PC-3 (cell line): ENCODE measurements at regions not wholly inside any gene's neighbourhood (a gene's known extent, or its start where the extent isn't known, plus 50 kb on each side); places are given as distances from the start of the nearest gene placed in this dataset.

Source experiments
- ATAC-seq: fragments of 200-7000 bp; cut with Tn5 transposase; 2 replicates; pipeline ENCODE4 v1.9.1; 2020; ENCODE audit warnings: mild to moderate bottlenecking, moderate library complexity
- BruUV-seq: library from RNA; stranded (reverse); fragments of 400-500 nt; replicated peaks from 2 replicates; lab custom pipeline; 2021; lab: Mats Ljungman, UMichigan
- CTCF ChIA-PET: fragments of 300-600 bp; sonication (Branson Sonifier 250); formaldehyde crosslinking; loops from one replicate; lab custom pipeline; 2022; ENCODE audit warnings: antibody characterized with exemption; lab: Charles Lee
- POLR2A ChIA-PET: fragments of 300-600 bp; sonication (Branson Sonifier 250); formaldehyde crosslinking; loops from one replicate; lab custom pipeline; 2022; ENCODE audit warnings: antibody characterized with exemption; ENCODE audit not compliant: unreplicated experiment; lab: Charles Lee
- DNase-seq: peaks from one replicate; pipeline ENCODE4 v3.0.0-alpha.2; 2015
- H2AFZ ChIP-seq: fragments of 300-600 bp; sonication (generic); 2 replicates; pipeline ENCODE4 v1.6.0; 2016; ENCODE audit warnings: antibody characterized with exemption, low read length
- H3F3A ChIP-seq: fragments of 300-600 bp; sonication (generic); one replicate; pipeline ENCODE4 v1.6.0; 2017; ENCODE audit warnings: antibody characterized with exemption, low read length, control low read depth, mild to moderate bottlenecking; ENCODE audit not compliant: unreplicated experiment
- H3K27ac ChIP-seq: fragments of 300-600 bp; sonication (generic); 2 replicates; pipeline ENCODE4 v1.5.1; 2016; ENCODE audit warnings: mild to moderate bottlenecking, low read length
- H3K27me3 ChIP-seq: fragments of 300-600 bp; sonication (generic); 2 replicates; pipeline ENCODE4 v1.6.1; 2016; ENCODE audit warnings: low read length, mixed read lengths
- H3K36me3 ChIP-seq: fragments of 300-600 bp; sonication (generic); 2 replicates; pipeline ENCODE4 v1.6.1; 2016; ENCODE audit warnings: low read depth, mixed run types, low read length, mixed read lengths
- H3K4me1 ChIP-seq: fragments of 300-600 bp; sonication (generic); 2 replicates; pipeline ENCODE4 v1.5.1; 2016; ENCODE audit warnings: low read length; ENCODE audit not compliant: insufficient read depth
- H3K4me2 ChIP-seq: fragments of 300-600 bp; sonication (generic); 2 replicates; pipeline ENCODE4 v1.6.0; 2016; ENCODE audit warnings: low read length
- H3K4me3 ChIP-seq: fragments of 300-600 bp; sonication (generic); 2 replicates; pipeline ENCODE4 v1.5.1; 2016; ENCODE audit warnings: mild to moderate bottlenecking, low read length, mixed read lengths
- H3K79me2 ChIP-seq: fragments of 300-600 bp; sonication (generic); 2 replicates; pipeline ENCODE4 v1.6.1; 2017; ENCODE audit warnings: low read length, mixed read lengths
- H3K9ac ChIP-seq: fragments of 300-600 bp; sonication (generic); 2 replicates; pipeline ENCODE4 v1.6.0; 2016; ENCODE audit warnings: mild to moderate bottlenecking, low read length
- H3K9me2 ChIP-seq: fragments of 300-600 bp; sonication (generic); replicated peaks from 2 replicates; pipeline ENCODE4 v1.6.1; 2016; ENCODE audit warnings: mixed run types, low read length, mixed read lengths
- H3K9me3 ChIP-seq: fragments of 300-600 bp; sonication (generic); 2 replicates; pipeline ENCODE4 v1.6.1; 2016; ENCODE audit warnings: low read length, mixed read lengths
- H4K20me1 ChIP-seq: fragments of 300-600 bp; sonication (generic); 2 replicates; pipeline ENCODE4 v1.6.1; 2016; ENCODE audit warnings: low read length, mixed read lengths
- CTCF ChIP-seq: fragments of 300-600 bp; sonication (generic); conservative IDR thresholded peaks from 2 replicates; pipeline ENCODE4 v1.5.1; 2017; ENCODE audit warnings: antibody characterized with exemption, low read depth, mild to moderate bottlenecking, low read length
- EZH2 ChIP-seq: fragments of 300-600 bp; sonication (generic); IDR thresholded peaks from one replicate; pipeline ENCODE4 v1.6.1; 2017; ENCODE audit warnings: antibody characterized with exemption, mild to moderate bottlenecking, low read length; ENCODE audit not compliant: unreplicated experiment
- EZH2phosphoT487 ChIP-seq: fragments of 300-600 bp; sonication (generic); IDR thresholded peaks from 2 replicates; pipeline ENCODE4 v1.6.1; 2018; ENCODE audit warnings: mild to moderate bottlenecking, antibody characterized with exemption, low read length, borderline replicate concordance
- intact Hi-C: fragments of 100-400 bp; cut with micrococcal nuclease; formaldehyde crosslinking; loops from 2 replicates; pipeline ENCODE4 v1.9.0; 2023

- Histone ChIP-seq H3K4me2 (no peak overlapping the region), H3F3A (no peaks in the 10 kb centered on the region), H3K9me2 (no peaks in the 10 kb centered on the region), H2AFZ (no peak overlapping the region), H3K36me3 (no peaks in the 10 kb centered on the region), H3K27me3 (no peaks in the 10 kb centered on the region), H3K27ac (no peak overlapping the region), H3K4me1 (peaks cover 28% of the 10 kb centered on the region), H3K9ac (no peak overlapping the region), H3K79me2 (no peaks in the 10 kb centered on the region), H3K4me3 (no peak overlapping the region), H4K20me1 (no peaks in the 10 kb centered on the region), H3K9me3 (no peaks in the 10 kb centered on the region)
- TF ChIP-seq EZH2phosphoT487, result no peak
- no peak for TF ChIP-seq EZH2
- no peak for TF ChIP-seq CTCF
- DNase-seq, result no peak
- ATAC-seq, result no peak
- intact Hi-C loops, result no loop called here
- POLR2A ChIA-PET, result no interaction called here
- CTCF ChIA-PET, result no interaction called here
- no TSS peak for BruUV-seq
Observed at GRCh38 chr2:20145497-20146193, 79.3 kb downstream of the SDC1 start.

- ATAC-seq, result no peak
- Histone ChIP-seq H3K4me2 (no peak overlapping the region), H3K9me3 (no peaks in the 10 kb centered on the region), H3K27ac (no peak overlapping the region), H3K4me1 (peaks cover 28% of the 10 kb centered on the region), H3K9me2 (no peaks in the 10 kb centered on the region), H3K9ac (no peak overlapping the region), H3F3A (no peaks in the 10 kb centered on the region), H4K20me1 (no peaks in the 10 kb centered on the region), H3K36me3 (no peaks in the 10 kb centered on the region), H3K27me3 (no peaks in the 10 kb centered on the region), H2AFZ (no peak overlapping the region), H3K4me3 (no peak overlapping the region), H3K79me2 (no peaks in the 10 kb centered on the region)
- TF ChIP-seq CTCF (no peak), EZH2phosphoT487 (no peak), EZH2 (no peak)
- intact Hi-C loops, result loop anchor here (5.0 kb wide), 1 partner anchor 37 kb away; no protein-coding TSS in a partner anchor
- CTCF ChIA-PET, result no interaction called here
- BruUV-seq, result no TSS peak
- POLR2A ChIA-PET, result no interaction called here
- no peak for DNase-seq
Observed at GRCh38 chr2:20144861-20145260, 80.1 kb downstream of the SDC1 start.

GRCh38 chr2:20144196-20144595 lies 80.7 kb downstream of the SDC1 start:
- no peak overlapping the region for H3K4me2 ChIP-seq
- POLR2A ChIA-PET, result no interaction called here
- no peak overlapping the region for H2AFZ ChIP-seq
- no peaks in the 10 kb centered on the region for H3K79me2 ChIP-seq
- no peaks in the 10 kb centered on the region for H3F3A ChIP-seq
- peaks cover 25% of the 10 kb centered on the region for H3K4me1 ChIP-seq
- no peaks in the 10 kb centered on the region for H3K27me3 ChIP-seq
- no peaks in the 10 kb centered on the region for H4K20me1 ChIP-seq
- DNase-seq (no peak), ATAC-seq (no peak)
- H3K27ac ChIP-seq, result no peak overlapping the region
- no TSS peak for BruUV-seq
- intact Hi-C loops, result loop anchor here (5.0 kb wide), 1 partner anchor 38 kb away; no protein-coding TSS in a partner anchor
- H3K4me3 ChIP-seq, result no peak overlapping the region
- H3K36me3 ChIP-seq, result no peaks in the 10 kb centered on the region
- TF ChIP-seq EZH2 (no peak), CTCF (no peak), EZH2phosphoT487 (no peak)
- no peaks in the 10 kb centered on the region for H3K9me3 ChIP-seq
- CTCF ChIA-PET, result no interaction called here
- H3K9ac ChIP-seq, result no peak overlapping the region
- H3K9me2 ChIP-seq, result no peaks in the 10 kb centered on the region
